ENCODE measurements at regions not wholly inside any gene's neighbourhood (a gene's known extent, or its start where the extent isn't known, plus 50 kb on each side); places are given as distances from the start of the nearest gene placed in this dataset.

GRCh38 chr4:64495946-64496345 is 86.7 kb upstream of the TECRL start:
- TF ChIP-seq CTCF (IDR thresholded peaks at IDR 0.05) (no peak), ZFX (IDR thresholded peaks at IDR 0.05; ENCODE audit: borderline replicate concordance) (no peak)

Data from 22Rv1 (cell line).